Right atrium auricular region (tissue), 2 donors: ENCODE measurements at regions not wholly inside any gene's neighbourhood (a gene's known extent, or its start where the extent isn't known, plus 50 kb on each side); places are given as distances from the start of the nearest gene placed in this dataset.

ENCODE experiments used
- DNase-seq: peaks from one replicate; pipeline ENCODE4 v3.0.0-alpha.2; 2019; ENCODE audit warnings: low spot score
- H3K27ac ChIP-seq, 2 donors: fragments of 200-600 bp; sonication (generic); 1 replicate in 1 of 2; 2 replicates in 1 of 2; pipeline ENCODE4 v1.5.1; 2016 to 2019
- H3K27me3 ChIP-seq, 2 donors: fragments of 200-600 bp; sonication (generic); one replicate each; pipeline versions ENCODE4 v1.5.1 to v1.6.0; 2017 to 2019
- H3K36me3 ChIP-seq: fragments of 200-600 bp; sonication (generic); one replicate; pipeline ENCODE4 v1.5.1; 2016
- H3K4me1 ChIP-seq, 2 donors: fragments of 200-600 bp; sonication (generic); one replicate each; pipeline versions ENCODE4 v1.5.1 to v1.6.0; 2017 to 2019
- H3K4me3 ChIP-seq, 2 donors: fragments of 200-600 bp; sonication (generic); 1 replicate in 1 of 2; 2 replicates in 1 of 2; pipeline ENCODE4 v1.5.1; 2017 to 2019; ENCODE audit warnings: mild to moderate bottlenecking in 1 of 2, moderate library complexity in 1 of 2
- H3K9me3 ChIP-seq, 2 donors: fragments of 200-600 bp; sonication (generic); one replicate each; pipeline ENCODE4 v1.5.1; 2019
- CTCF ChIP-seq, 2 donors: fragments of 200-600 bp; sonication (generic); IDR thresholded peaks; one replicate each; pipeline ENCODE4 v1.5.1; 2019; ENCODE audit warnings: antibody characterized with exemption in 2 of 2

- TF ChIP-seq CTCF (IDR thresholded peaks at IDR 0.05): no peak
- peak overlapping the region; percentile 59 to 63 for H3K27ac ChIP-seq
Measured at GRCh38 chr7:16061630-16062029, 359.7 kb downstream of the CRPPA start.

DNA sequence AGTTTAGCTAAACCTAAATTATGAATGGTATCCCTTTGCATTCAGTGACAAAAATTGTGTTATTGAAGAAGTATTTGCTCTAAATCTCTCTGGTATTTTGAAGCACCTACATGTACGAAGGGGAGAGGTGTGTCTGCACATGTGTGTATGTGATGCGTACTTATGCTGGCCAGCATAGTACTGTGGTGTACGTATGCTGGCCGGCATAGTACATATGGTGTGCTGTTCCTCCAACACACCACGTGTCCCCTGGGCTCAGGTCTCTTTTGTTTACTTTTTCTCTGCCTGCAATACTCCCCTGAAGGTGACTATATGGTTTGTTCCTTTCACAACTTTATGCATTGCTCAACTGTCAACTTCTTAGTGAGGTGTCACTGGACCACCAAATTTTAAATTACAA lies 360.3 kb downstream of the CRPPA start:
- TF ChIP-seq CTCF (IDR thresholded peaks at IDR 0.05): no peak
- no peaks in the 10 kb centered on the region for H3K27me3 ChIP-seq
- no peaks in the 10 kb centered on the region for H3K9me3 ChIP-seq
- no peak for DNase-seq
- H3K36me3 ChIP-seq: no peaks in the 10 kb centered on the region
- H3K4me3 ChIP-seq: no peak overlapping the region
- H3K4me1 ChIP-seq: peaks cover 0 to 19% of the 10 kb centered on the region in 2 donors
- H3K27ac ChIP-seq: no peak overlapping the region

More at GRCh38 chr7:16061630-16062029, 359.7 kb downstream of the CRPPA start:
- H3K27me3 ChIP-seq: no peaks in the 10 kb centered on the region
- no peak for DNase-seq
- no peaks in the 10 kb centered on the region for H3K36me3 ChIP-seq
- H3K4me1 ChIP-seq: peaks cover 0 to 25% of the 10 kb centered on the region in 2 donors
- no peaks in the 10 kb centered on the region for H3K9me3 ChIP-seq
- no peak overlapping the region for H3K4me3 ChIP-seq

DNA sequence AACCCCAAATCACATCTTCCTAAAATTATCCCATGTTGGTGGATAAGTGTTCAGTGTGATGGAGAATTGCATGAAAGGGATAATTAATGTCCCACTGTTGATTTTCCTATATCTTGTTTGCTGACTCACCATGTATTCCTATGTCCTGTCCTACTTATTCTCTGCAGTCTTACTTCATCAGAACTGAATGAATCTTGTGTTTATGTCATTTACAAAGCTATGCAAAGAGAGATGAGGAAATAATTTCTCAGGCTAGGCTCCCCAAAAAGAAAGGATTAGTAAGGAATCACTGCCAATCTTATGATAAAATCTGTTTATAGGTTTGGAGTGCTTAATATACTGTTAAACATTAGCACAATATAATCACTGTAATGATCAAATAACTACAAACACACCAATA lies 360.8 kb downstream of the CRPPA start:
- Histone ChIP-seq H3K27ac (no peak overlapping the region), H3K36me3 (no peaks in the 10 kb centered on the region)
- DNase-seq: no peak

DNA sequence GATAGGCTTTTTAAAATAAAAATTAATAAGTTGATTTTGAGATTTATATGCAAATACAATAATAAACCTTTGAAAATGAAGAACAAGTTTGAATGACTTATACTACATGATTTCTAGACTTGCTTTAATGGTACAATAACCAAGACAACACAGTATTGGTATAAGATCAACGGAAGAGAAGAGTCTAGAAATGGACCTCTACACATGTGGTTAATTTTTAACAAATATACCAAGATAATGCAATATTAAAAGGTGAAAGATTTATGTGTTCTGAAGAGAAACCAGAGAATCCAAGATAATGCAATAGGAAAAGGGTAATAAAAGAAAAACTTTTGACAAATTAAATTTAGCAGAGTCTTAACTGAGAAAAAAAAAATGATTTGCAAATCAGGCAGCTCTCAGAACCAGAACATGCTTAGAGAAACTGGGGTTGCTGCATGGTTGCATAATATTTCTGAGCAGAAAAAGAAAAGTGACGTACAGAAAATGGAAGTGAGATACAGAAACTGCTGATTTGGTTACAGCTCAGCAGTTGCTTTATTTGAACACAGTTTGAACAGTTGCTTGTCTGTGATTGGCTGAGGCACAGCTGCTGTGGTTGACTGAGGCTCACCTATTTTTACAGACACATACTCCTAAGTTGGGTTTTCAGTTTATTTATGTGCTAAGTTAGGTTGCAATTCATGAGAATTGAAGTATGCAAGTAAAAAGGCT lies 365.9 kb downstream of the CRPPA start:
- Histone ChIP-seq H3K9me3 (no peaks in the 10 kb centered on the region), H3K36me3 (no peaks in the 10 kb centered on the region), H3K27ac (no peak overlapping the region), H3K4me1 (peaks cover 0 to 11% of the 10 kb centered on the region in 2 donors), H3K4me3 (no peak overlapping the region), H3K27me3 (no peaks in the 10 kb centered on the region)
- no peak for TF ChIP-seq CTCF (IDR thresholded peaks at IDR 0.05)
- no peak for DNase-seq

More for the DNA sequence above, 360.8 kb downstream of the CRPPA start:
- no peak for TF ChIP-seq CTCF (IDR thresholded peaks at IDR 0.05)
- peaks cover 0 to 18% of the 10 kb centered on the region in 2 donors for H3K4me1 ChIP-seq
- no peak overlapping the region for H3K4me3 ChIP-seq
- H3K27me3 ChIP-seq: no peaks in the 10 kb centered on the region
- H3K9me3 ChIP-seq: no peaks in the 10 kb centered on the region

DNA sequence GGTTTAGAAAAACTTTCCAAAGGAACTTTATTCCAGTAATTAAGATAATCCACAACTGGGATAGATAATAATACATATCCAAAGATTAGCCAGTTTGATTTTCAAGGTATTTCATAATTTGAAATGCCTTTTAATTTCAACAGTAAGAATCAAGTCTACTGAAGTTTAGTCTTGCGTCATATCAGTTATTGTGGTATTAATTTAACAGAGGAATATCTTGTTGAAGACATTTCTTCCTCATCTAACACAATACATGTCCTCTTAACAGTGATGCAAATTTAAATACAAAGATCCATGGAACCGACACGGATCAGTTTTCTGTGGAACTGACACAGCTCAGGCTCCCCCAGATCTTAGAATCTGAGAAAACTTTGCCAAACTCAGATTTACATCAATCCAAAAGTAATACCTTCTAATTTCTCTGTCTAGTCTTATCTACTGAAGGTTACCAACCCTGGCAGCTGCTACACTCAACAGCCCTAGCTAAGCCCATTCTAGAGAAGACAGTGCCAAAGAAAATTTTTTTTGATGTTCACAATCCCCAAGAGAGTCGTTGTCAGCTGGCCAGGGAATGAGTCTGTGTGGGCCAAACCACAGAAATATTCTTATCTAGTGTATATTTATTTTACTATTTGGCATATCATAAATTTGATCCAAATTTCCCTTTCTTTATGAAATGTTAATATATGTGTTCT lies 365.2 kb upstream of the MEOX2 start:
- Histone ChIP-seq H3K27me3 (no peaks in the 10 kb centered on the region), H3K9me3 (no peaks in the 10 kb centered on the region), H3K27ac (no peak overlapping the region), H3K4me3 (no peak overlapping the region), H3K4me1 (peaks cover 0 to 6% of the 10 kb centered on the region in 2 donors), H3K36me3 (no peaks in the 10 kb centered on the region)
- TF ChIP-seq CTCF (IDR thresholded peaks at IDR 0.05): no peak
- DNase-seq: no peak
